HUES6 (cell line): ENCODE measurements at regions not wholly inside any gene's neighbourhood (a gene's known extent, or its start where the extent isn't known, plus 50 kb on each side); places are given as distances from the start of the nearest gene placed in this dataset.
A peak's percentile ranks its signal among the peaks of the same experiment; 100 is the strongest.

ENCODE experiments used
- H3K27ac ChIP-seq: 2 replicates; pipeline ENCODE4 v1.7.0; 2013; ENCODE audit warnings: low read depth, mild to moderate bottlenecking, low read length, inconsistent platforms
- H3K27me3 ChIP-seq: 2 replicates; pipeline ENCODE4 v1.6.1; 2013; ENCODE audit warnings: low read length; ENCODE audit not compliant: control insufficient read depth, insufficient read depth
- H3K36me3 ChIP-seq: 2 replicates; pipeline ENCODE4 v1.6.1; 2013; ENCODE audit warnings: low read length; ENCODE audit not compliant: control insufficient read depth, insufficient read depth
- H3K4me1 ChIP-seq: 2 replicates; pipeline ENCODE4 v1.6.1; 2013; ENCODE audit warnings: low read length; ENCODE audit not compliant: control insufficient read depth, insufficient read depth
- H3K4me3 ChIP-seq: 2 replicates; pipeline ENCODE4 v1.5.1; 2013; ENCODE audit warnings: low read depth, low read length
- H3K9ac ChIP-seq: one replicate; pipeline ENCODE4 v1.6.1; 2013; ENCODE audit warnings: mild to moderate bottlenecking, low read length
- H3K9me3 ChIP-seq: 2 replicates; pipeline ENCODE4 v1.6.1; 2013; ENCODE audit warnings: low read depth, low read length; ENCODE audit not compliant: control insufficient read depth, insufficient read depth

DNA sequence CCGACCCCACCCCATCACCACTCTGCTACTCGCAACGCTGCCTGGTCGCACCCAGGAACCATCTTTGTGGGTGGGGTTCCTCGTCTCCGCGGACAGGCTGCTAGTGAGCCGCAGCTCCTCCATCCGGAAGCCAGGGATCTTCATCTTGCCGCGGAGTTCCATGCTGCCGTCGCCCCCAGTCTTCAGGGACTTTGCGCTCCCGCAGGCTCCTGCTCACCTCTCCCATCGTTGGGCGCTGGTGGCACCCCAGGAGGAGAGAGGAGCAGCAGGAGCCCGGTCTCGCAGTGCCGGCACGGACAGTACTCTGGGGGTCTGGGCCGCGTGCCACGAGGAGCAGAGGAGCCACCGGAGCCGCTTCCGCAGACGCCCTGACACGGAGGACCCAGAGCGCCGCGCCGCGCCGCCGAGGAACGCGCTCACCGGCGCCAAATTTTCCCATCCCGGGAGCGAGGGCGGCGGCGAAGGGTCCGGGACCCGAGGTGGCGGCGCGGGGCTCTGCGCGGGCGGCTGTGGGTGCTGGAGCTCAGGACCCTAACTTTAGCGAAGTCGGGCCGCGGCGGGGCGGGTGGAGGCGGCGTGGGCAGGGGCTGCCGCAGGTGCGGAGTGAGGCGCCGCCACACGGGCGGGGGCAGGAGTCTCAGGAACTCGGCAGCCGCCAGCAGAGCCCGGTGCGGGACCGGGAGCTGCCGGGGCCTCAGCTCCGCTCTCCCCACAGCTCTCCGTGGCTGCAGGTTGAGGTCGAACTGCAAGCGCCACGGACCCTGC, 750.1 kb upstream of the SORCS1 start:
- Histone ChIP-seq H3K27ac (no peak overlapping the region), H3K27me3 (peaks cover 29% of the 10 kb centered on the region), H3K9ac (peak overlapping the region; percentile 56), H3K4me3 (peak overlapping the region; percentile 67), H3K9me3 (no peaks in the 10 kb centered on the region), H3K4me1 (peaks cover 33% of the 10 kb centered on the region), H3K36me3 (no peaks in the 10 kb centered on the region)

DNA sequence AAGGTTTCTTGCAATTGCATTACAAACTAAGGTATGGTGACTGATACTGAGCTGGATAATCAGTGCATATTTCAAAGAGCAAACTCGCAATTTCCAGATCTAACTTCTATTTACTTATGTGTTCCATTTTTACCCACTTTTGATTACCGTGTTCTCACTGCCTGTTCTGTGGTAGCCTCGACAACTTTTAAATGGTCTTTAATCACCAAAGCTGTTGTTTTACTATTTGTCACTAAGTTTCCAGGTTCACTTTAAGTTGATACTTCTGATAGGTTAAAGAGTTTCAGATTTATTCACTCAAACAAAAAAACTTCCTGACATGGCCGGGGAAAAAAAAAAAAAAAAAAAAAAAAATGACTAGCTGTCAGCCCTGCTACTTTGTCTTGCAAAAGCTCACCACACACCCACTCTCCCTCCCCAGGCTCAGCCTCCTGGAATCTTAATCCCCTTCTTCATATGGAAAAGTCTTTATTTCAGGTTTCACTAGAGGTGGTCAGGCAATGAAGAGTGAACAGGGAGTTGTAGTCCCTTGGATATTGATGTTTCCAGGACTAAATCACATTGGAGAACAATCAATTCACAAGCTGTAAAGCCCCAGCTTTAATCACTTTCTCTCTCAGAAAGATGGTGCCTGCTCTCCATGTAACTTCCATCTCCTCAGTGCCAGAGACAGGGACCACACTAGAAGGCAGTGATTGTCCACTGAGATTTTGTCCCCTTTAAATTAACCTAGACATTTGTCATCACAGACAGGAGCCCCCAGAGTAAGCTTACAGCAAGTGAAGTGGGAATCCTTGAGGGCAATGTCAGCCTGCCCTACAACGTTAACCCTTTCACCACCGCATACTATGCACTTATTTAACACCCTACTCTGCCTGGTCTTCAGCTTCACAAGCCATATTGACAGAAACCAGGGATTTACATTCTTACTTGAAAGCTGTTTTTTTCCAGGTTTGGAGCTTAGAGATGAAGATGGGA, 749.1 kb upstream of the SORCS1 start:
- H3K9ac ChIP-seq = no peak overlapping the region
- H3K27me3 ChIP-seq = peaks cover 29% of the 10 kb centered on the region
- H3K4me3 ChIP-seq = peak overlapping the region; percentile 67
- H3K4me1 ChIP-seq = peaks cover 36% of the 10 kb centered on the region
- H3K9me3 ChIP-seq = no peaks in the 10 kb centered on the region
- H3K36me3 ChIP-seq = no peaks in the 10 kb centered on the region
- no peak overlapping the region for H3K27ac ChIP-seq

DNA sequence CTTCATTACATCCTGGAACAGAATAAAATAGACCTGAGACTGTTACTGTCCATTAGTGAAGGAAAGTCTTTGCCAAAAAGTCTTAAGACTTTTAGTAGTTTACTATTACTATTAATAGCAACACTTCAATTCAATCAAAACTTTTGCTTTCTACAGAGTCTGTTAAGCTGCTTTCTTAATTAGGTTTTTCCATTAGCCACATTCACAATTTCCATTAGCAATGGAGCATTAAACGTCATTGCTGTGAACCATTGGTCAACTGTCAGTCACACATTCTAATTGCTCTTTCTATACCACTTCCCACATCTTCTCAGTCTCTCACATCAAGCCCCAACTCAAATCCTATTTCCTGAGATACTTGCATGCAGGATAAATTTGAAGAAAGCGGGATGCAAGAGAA, 736.6 kb upstream of the SORCS1 start:
- peaks cover 11% of the 10 kb centered on the region; the same call in 1 of the 2 replicates for H3K4me1 ChIP-seq
- no peak overlapping the region for H3K4me3 ChIP-seq
- no peak overlapping the region for H3K9ac ChIP-seq
- H3K9me3 ChIP-seq = no peaks in the 10 kb centered on the region
- H3K36me3 ChIP-seq = no peaks in the 10 kb centered on the region
- no peaks in the 10 kb centered on the region for H3K27me3 ChIP-seq
- H3K27ac ChIP-seq = no peak overlapping the region

DNA sequence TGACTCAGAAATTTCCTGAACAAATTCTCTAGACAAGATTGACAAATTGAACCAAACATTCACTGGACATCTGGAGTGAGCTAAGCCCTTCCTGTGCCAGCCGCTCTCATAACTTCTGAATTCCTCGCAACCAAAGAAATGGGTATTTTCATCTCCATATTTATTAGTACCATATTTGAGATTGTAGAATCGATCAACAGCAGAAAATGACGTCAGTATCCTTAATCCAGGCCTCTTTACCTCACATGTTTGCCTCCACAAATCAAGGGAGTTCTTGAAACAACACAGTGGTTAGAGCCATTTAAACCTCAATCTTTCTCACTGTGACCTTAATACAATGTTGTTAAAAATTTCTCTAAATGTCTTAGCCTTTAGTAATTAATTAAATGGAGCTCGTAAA, 735.6 kb upstream of the SORCS1 start:
- Histone ChIP-seq H3K9me3 (no peaks in the 10 kb centered on the region), H3K27ac (no peak overlapping the region), H3K27me3 (no peaks in the 10 kb centered on the region), H3K4me1 (peaks cover 11% of the 10 kb centered on the region; the same call in 1 of the 2 replicates), H3K4me3 (no peak overlapping the region), H3K9ac (no peak overlapping the region), H3K36me3 (no peaks in the 10 kb centered on the region)

DNA sequence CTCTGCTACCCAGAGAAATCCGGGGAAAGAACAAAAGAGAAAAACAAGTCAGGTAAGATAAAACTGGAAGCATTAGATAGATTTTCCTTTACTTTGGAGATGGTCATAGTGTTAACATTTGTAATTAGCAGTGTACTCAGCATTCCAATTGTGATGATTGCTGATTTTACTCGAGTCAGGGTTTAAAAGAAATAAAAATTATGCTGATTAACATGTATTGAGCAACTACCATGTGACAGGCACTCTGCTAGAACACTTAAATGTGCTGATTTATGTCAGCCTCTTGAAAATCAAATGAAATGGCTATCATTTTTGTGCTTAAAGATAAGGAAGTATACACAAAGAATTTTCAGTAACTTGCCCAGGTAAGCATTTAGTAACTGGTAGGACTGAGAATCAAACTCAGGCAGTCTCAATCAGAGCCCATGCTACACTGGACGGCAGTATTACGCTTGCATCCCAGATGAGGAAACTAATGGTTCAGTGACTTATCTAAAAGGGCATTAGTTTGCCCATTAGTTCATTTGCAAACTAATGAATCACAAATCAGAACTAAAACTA, 735.1 kb upstream of the SORCS1 start:
- Histone ChIP-seq H3K36me3 (no peaks in the 10 kb centered on the region), H3K27ac (no peak overlapping the region)

DNA sequence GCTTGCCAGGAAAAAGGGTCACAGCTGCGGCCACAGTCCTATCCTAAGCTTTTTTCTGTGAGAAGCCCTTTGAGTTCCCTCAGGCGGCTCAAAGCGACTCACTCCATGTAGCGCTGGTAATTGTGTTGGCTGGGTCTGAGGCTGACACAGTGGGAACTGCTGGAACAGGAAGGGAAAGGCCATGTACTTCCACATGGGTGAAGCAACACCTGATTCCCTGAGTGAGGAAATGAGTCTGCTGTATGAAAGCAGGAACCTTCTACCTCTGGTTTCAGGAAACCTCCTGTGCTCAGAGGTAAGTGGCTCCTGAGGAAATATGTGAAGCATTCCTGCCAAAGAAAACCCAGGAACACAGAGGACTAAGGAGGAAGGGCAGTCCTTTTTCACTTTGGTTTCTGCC, 734.6 kb upstream of the SORCS1 start:
- peaks cover 11% of the 10 kb centered on the region; the same call in 1 of the 2 replicates for H3K4me1 ChIP-seq
- no peak overlapping the region for H3K27ac ChIP-seq

More for the DNA sequence above, 735.1 kb upstream of the SORCS1 start:
- no peak overlapping the region for H3K9ac ChIP-seq
- no peak overlapping the region for H3K4me3 ChIP-seq
- no peaks in the 10 kb centered on the region for H3K27me3 ChIP-seq
- H3K9me3 ChIP-seq = no peaks in the 10 kb centered on the region
- H3K4me1 ChIP-seq = peaks cover 11% of the 10 kb centered on the region; the same call in 1 of the 2 replicates

DNA sequence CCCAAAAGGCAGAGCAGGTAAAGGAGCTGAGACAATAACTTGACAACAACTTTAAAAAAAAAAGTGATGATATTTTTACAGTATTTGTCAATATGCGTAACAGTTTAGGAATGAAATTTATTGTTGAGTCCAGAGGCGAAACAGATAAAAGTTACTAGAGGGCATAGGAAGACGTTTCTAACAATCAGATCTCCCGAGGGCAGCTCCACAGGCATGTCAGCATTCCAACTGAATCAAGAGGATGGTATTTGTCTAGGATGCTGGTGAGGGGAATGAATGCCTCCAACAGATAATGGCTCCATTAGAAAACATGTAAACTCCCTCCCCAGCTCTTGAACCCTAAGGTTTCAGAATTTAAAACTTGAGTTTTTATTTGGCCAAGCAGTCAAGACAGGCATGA, 733.9 kb upstream of the SORCS1 start:
- Histone ChIP-seq H3K9me3 (no peaks in the 10 kb centered on the region), H3K27ac (no peak overlapping the region), H3K27me3 (no peaks in the 10 kb centered on the region), H3K9ac (no peak overlapping the region), H3K4me1 (peaks cover 11% of the 10 kb centered on the region; the same call in 1 of the 2 replicates), H3K4me3 (no peak overlapping the region), H3K36me3 (no peaks in the 10 kb centered on the region)

More for the DNA sequence above, 734.6 kb upstream of the SORCS1 start:
- Histone ChIP-seq H3K36me3 (no peaks in the 10 kb centered on the region), H3K9me3 (no peaks in the 10 kb centered on the region), H3K4me3 (no peak overlapping the region), H3K27me3 (no peaks in the 10 kb centered on the region), H3K9ac (no peak overlapping the region)

DNA sequence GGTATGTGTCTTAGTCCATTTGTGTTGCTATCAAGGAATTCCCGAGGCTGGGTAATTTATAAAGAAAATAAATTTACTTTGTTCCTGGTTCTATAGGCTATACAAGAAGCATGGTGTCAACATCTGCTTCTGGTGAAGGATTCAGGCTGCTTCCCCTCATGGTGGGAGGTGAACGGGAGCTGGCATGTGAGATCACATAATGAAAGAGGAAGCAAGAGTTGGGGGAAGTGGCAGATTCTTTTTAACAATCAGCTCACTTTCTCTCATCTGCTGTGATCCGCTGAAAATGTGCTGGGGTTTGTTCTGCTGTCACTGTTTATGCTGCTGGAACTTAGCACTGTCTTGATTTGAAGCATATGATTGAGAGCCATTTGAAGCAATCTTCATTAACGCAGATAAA, 730.0 kb upstream of the SORCS1 start:
- Histone ChIP-seq H3K9me3 (no peaks in the 10 kb centered on the region), H3K4me3 (no peak overlapping the region), H3K36me3 (no peaks in the 10 kb centered on the region), H3K27ac (no peak overlapping the region), H3K9ac (no peak overlapping the region), H3K27me3 (no peaks in the 10 kb centered on the region), H3K4me1 (peaks cover 10% of the 10 kb centered on the region; the same call in 1 of the 2 replicates)

DNA sequence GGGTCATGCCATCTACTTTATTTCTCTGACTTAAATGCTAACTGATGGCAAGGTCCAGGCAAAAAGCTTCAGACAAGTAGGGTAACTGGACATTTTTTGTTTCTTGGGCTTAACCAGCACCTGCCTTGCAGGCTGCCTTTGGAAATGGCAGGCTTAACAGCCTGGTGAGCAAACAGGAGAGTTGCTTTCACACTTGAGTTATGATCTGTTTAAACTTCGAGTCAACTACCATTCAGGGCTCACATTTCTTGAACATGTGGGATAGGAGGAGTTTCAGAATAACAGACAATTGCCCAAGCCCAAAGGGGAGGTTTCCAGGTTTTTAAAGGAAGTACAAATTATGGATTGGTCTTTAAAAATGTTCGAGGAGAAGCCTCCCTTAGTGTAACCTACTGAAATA, 724.6 kb upstream of the SORCS1 start:
- Histone ChIP-seq H3K9me3 (no peaks in the 10 kb centered on the region), H3K27me3 (no peaks in the 10 kb centered on the region), H3K27ac (no peak overlapping the region), H3K9ac (no peak overlapping the region), H3K4me1 (no peaks in the 10 kb centered on the region), H3K4me3 (no peak overlapping the region), H3K36me3 (no peaks in the 10 kb centered on the region)

DNA sequence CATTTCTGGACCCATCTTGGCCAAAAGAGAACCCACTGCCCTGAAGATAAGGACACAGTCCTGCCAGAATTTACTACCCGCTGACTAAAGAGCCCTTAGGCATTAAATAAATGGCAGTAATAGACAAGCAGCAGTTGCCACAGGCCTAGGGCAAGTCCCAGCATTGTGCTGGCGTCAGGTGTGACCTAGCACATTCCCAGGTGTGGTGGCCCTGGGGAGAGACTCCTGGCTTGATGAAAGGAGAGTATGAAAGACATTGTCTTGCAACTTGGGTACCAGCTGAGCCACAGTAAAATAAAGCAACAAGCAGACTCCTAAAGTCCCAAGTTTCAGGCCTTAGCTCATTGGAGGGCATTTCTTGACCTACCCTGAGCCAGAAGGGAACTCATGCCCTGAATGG, 715.7 kb upstream of the SORCS1 start:
- H3K9me3 ChIP-seq = peaks cover 8% of the 10 kb centered on the region
- H3K4me3 ChIP-seq = no peak overlapping the region
- H3K27ac ChIP-seq = 0 out of 2 replicates have a peak overlapping the region, but pooled peaks have one; percentile 19
- H3K27me3 ChIP-seq = no peaks in the 10 kb centered on the region
- no peak overlapping the region for H3K9ac ChIP-seq
- H3K4me1 ChIP-seq = peaks cover 5% of the 10 kb centered on the region; the same call in 1 of the 2 replicates
- H3K36me3 ChIP-seq = no peaks in the 10 kb centered on the region
